OCI-LY1 (cell line): ENCODE measurements at regions not wholly inside any gene's neighbourhood (a gene's known extent, or its start where the extent isn't known, plus 50 kb on each side); places are given as distances from the start of the nearest gene placed in this dataset.

Experiments used
- EZH2 ChIP-seq: fragments of 200-600 bp; sonication (generic), shearing (Covaris generic); IDR thresholded peaks from 2 replicates; pipeline ENCODE4 v1.8.0; 2017; ENCODE audit warnings: borderline replicate concordance, mixed run types, mild to moderate bottlenecking, antibody characterized with exemption, low read length, moderate library complexity, mixed read lengths
- TF ChIP-seq, protein P1 (sequence below): fragments of 200-600 bp; sonication (generic), shearing (Covaris generic); IDR thresholded peaks from 2 replicates; pipeline ENCODE4 v1.5.1; 2017; ENCODE audit warnings: mild to moderate bottlenecking, antibody characterized with exemption, low read length, moderate library complexity, mixed read lengths

DNA sequence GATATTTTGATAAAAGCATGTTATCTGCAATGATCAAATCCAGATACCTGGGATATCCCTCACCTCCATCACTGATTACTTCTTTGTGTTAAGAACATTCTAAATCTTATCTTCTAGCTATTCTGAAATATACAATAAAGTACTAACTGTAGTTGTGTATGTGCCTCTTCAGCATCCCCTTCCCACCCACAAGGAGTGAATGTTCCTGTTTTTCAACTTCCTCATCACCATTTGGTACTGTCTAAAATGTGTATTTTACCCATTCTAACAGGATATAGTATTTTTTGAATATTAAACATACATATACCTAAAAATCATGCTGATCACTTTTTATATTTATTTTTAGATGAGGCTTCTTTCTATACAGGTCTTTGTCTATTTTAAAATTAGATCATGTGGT, 1252.6 kb downstream of the TMEM121 start:
- TF ChIP-seq EZH2, result no peak
- TF ChIP-seq, protein P1, sequence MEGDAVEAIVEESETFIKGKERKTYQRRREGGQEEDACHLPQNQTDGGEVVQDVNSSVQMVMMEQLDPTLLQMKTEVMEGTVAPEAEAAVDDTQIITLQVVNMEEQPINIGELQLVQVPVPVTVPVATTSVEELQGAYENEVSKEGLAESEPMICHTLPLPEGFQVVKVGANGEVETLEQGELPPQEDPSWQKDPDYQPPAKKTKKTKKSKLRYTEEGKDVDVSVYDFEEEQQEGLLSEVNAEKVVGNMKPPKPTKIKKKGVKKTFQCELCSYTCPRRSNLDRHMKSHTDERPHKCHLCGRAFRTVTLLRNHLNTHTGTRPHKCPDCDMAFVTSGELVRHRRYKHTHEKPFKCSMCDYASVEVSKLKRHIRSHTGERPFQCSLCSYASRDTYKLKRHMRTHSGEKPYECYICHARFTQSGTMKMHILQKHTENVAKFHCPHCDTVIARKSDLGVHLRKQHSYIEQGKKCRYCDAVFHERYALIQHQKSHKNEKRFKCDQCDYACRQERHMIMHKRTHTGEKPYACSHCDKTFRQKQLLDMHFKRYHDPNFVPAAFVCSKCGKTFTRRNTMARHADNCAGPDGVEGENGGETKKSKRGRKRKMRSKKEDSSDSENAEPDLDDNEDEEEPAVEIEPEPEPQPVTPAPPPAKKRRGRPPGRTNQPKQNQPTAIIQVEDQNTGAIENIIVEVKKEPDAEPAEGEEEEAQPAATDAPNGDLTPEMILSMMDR, result no peak
